ENCODE measurements at regions not wholly inside any gene's neighbourhood (a gene's known extent, or its start where the extent isn't known, plus 50 kb on each side); places are given as distances from the start of the nearest gene placed in this dataset.

DNA sequence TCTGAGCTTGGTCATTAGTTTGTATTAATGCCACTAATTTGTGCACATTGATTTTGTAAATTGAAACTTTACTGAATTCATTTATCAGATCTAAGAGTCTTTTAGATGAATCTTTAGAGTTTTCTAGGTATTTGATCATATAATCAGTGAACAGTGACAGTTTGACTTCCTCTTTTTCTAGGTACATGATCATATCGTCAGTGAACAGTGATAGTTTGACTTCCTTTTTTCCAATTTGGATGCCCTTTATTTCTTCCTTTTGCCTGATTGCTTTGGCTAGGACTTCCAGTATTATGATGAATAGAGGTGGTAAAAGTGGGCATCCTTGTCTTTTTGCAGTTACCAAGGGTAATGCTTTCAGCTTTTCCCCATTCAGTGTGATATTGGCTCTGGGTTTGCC lies 421.4 kb upstream of the CPXCR1 start:
- H3K27me3 Mint-ChIP-seq (ENCODE audit: insufficient read depth), result no peaks in the 10 kb centered on the region
- DNase-seq, result no peak
- TF ChIP-seq, protein P1, sequence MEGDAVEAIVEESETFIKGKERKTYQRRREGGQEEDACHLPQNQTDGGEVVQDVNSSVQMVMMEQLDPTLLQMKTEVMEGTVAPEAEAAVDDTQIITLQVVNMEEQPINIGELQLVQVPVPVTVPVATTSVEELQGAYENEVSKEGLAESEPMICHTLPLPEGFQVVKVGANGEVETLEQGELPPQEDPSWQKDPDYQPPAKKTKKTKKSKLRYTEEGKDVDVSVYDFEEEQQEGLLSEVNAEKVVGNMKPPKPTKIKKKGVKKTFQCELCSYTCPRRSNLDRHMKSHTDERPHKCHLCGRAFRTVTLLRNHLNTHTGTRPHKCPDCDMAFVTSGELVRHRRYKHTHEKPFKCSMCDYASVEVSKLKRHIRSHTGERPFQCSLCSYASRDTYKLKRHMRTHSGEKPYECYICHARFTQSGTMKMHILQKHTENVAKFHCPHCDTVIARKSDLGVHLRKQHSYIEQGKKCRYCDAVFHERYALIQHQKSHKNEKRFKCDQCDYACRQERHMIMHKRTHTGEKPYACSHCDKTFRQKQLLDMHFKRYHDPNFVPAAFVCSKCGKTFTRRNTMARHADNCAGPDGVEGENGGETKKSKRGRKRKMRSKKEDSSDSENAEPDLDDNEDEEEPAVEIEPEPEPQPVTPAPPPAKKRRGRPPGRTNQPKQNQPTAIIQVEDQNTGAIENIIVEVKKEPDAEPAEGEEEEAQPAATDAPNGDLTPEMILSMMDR (IDR thresholded peaks at IDR 0.05), result no peak
- no peaks in the 10 kb centered on the region for H3K36me3 Mint-ChIP-seq (ENCODE audit: low read depth)
- no peaks in the 10 kb centered on the region; the same call in 1 of the 2 replicates for H3K9me3 Mint-ChIP-seq
- no peak overlapping the region for H3K27ac Mint-ChIP-seq
- no peak overlapping the region for H3K4me3 Mint-ChIP-seq
- no peaks in the 10 kb centered on the region for H3K4me1 Mint-ChIP-seq (ENCODE audit: low read depth)

DNA sequence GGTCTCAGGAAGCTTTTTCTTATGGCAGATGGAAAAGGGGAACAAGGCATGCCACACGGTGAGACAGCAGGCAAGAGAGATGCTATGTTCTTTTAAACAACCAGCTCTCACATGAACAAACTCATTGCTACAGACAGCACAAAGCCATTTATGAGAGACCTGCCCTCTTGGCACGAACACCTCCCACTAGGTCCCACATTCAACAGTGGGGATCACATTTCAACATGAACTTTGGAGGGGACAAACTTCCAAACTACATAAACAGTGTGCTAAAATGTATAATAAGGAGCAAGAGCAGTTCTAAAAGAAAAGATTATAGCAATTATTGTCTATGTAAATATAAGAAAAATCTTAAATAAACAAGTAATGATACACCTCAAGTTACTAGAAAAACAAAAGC lies 391.8 kb upstream of the CPXCR1 start:
- Mint-ChIP-seq H3K27ac (no peak overlapping the region), H3K9me3 (no peaks in the 10 kb centered on the region), H3K4me3 (no peak overlapping the region), H3K4me1 (ENCODE audit: low read depth) (no peaks in the 10 kb centered on the region), H3K27me3 (ENCODE audit: insufficient read depth) (no peaks in the 10 kb centered on the region), H3K36me3 (ENCODE audit: low read depth) (no peaks in the 10 kb centered on the region)
- TF ChIP-seq, protein P1 (IDR thresholded peaks at IDR 0.05), result no peak
- DNase-seq, result no peak

DNA sequence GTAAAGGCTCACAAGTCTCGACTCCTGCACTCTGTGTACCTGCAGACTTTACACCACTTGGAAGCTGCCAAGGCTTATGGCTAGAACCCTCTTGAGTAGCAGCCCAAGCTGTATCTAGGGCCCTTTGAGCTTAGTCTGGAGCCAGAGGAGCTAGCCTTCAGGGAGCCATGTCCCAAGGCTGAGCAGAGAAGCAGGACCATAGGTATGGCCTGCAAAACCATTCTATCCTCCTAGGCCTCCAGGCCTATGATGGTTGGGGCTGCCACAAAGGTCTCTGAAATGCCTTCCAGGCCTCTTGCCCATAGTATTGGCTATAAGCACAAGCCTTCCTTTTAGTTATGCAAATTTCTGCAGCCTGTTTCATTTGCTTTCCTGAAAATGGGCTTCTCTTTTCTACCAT lies 380.7 kb upstream of the CPXCR1 start:
- no peak overlapping the region for H3K4me3 Mint-ChIP-seq
- no peaks in the 10 kb centered on the region for H3K27me3 Mint-ChIP-seq (ENCODE audit: insufficient read depth)
- no peak for DNase-seq
- no peak overlapping the region for H3K27ac Mint-ChIP-seq
- TF ChIP-seq, protein P1 (IDR thresholded peaks at IDR 0.05), result no peak
- no peaks in the 10 kb centered on the region for H3K36me3 Mint-ChIP-seq (ENCODE audit: low read depth)
- H3K4me1 Mint-ChIP-seq (ENCODE audit: low read depth), result no peaks in the 10 kb centered on the region
- peaks cover 5% of the 10 kb centered on the region; the same call in 1 of the 2 replicates for H3K9me3 Mint-ChIP-seq

DNA sequence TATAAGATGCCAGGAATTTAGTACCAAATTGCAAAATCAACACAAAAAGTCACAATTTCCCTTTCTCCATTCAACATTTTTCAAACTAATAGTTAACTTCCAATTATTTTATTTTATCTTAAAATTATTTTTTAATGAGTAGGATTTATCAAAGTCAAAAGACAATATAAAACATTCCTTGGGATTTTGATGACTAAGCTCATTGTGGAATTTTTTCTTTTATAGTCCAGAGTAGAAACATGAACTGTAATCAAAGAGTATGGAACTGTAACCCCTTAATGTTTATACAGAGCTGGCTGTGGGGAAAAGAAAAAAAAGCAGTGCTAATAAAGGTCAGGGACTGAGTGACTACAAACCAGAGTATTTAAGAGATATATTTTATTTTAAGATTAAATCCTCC lies 368.6 kb upstream of the CPXCR1 start:
- Mint-ChIP-seq H3K27me3 (ENCODE audit: insufficient read depth) (no peaks in the 10 kb centered on the region), H3K36me3 (ENCODE audit: low read depth) (no peaks in the 10 kb centered on the region), H3K27ac (no peak overlapping the region), H3K4me3 (no peak overlapping the region), H3K4me1 (ENCODE audit: low read depth) (no peaks in the 10 kb centered on the region), H3K9me3 (peaks cover 14% of the 10 kb centered on the region)
- TF ChIP-seq, protein P1 (IDR thresholded peaks at IDR 0.05), result no peak
- no peak for DNase-seq

DNA sequence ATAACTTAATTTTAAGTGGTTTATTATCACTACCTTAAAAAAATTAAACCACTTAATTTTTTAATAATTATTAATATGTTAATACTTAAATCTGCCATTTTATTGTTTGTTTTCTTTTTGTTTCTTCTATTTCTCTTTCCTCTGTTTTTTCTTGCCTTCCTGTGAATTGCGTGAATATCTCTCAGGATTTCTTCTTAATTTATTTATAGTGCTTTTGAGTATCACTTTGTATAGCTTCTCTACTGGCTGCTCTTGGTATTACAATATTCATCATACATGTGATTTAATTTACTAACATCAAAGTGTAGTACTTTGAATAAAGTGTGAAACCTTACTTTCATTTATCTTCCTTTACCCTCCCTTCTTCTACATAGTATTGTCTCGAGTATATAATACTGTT lies 349.5 kb upstream of the CPXCR1 start:
- no peaks in the 10 kb centered on the region for H3K4me1 Mint-ChIP-seq (ENCODE audit: low read depth)
- TF ChIP-seq, protein P1 (IDR thresholded peaks at IDR 0.05), result no peak
- no peak overlapping the region for H3K4me3 Mint-ChIP-seq
- no peak for DNase-seq
- no peaks in the 10 kb centered on the region for H3K27me3 Mint-ChIP-seq (ENCODE audit: insufficient read depth)
- no peak overlapping the region for H3K27ac Mint-ChIP-seq
- H3K36me3 Mint-ChIP-seq (ENCODE audit: low read depth), result no peaks in the 10 kb centered on the region
- H3K9me3 Mint-ChIP-seq, result peaks cover 6% of the 10 kb centered on the region

DNA sequence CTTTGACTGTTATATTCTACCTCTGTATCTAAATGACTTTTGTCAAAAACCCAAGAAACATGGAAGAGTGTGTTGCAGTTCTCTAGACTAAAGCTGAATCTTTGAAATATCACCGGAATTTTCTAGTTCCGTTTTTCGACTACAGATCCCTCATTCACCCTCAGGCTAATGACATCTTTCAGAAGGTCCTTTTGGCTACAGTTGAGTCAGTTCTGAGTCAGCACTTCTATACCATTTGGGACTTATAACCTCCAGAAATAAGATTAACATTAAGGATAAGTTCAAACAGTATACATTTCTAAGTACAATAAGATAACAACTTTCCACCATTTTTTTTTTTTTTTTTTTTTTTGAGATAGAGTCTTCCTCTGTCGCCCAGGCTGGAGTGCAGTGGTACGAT lies 331.0 kb upstream of the CPXCR1 start:
- H3K4me1 Mint-ChIP-seq (ENCODE audit: low read depth), result no peaks in the 10 kb centered on the region
- no peaks in the 10 kb centered on the region for H3K27me3 Mint-ChIP-seq (ENCODE audit: insufficient read depth)
- no peaks in the 10 kb centered on the region for H3K9me3 Mint-ChIP-seq
- DNase-seq, result no peak
- H3K4me3 Mint-ChIP-seq, result no peak overlapping the region
- H3K36me3 Mint-ChIP-seq (ENCODE audit: low read depth), result no peaks in the 10 kb centered on the region
- no peak overlapping the region for H3K27ac Mint-ChIP-seq
- TF ChIP-seq, protein P1 (IDR thresholded peaks at IDR 0.05), result no peak
